Stomach (tissue), 4 donors: ENCODE measurements at regions not wholly inside any gene's neighbourhood (a gene's known extent, or its start where the extent isn't known, plus 50 kb on each side); places are given as distances from the start of the nearest gene placed in this dataset.

Experiments
- CTCF ChIP-seq, 7 experiments: fragments of 450-650 bp in 4 of 7; fragments of 200-600 bp in 3 of 7; sonication (generic) in 3 of 7; IDR thresholded peaks; one replicate each; pipeline ENCODE4 v1.5.1; 2016 to 2019; ENCODE audit warnings: antibody characterized with exemption in 7 of 7, control low read depth in 2 of 7, mild to moderate bottlenecking in 1 of 7
- EP300 ChIP-seq: sonication (generic); formaldehyde crosslinking; IDR thresholded peaks from one replicate; pipeline ENCODE4 v1.6.1; 2017; ENCODE audit warnings: antibody characterized with exemption

GRCh38 chr1:70779571-70779970, 268.0 kb downstream of the PTGER3 start:
- TF ChIP-seq CTCF (IDR thresholded peaks at IDR 0.05) = no peak
- no peak for TF ChIP-seq EP300
